GM18907 (cell line): ENCODE measurements at regions not wholly inside any gene's neighbourhood (a gene's known extent, or its start where the extent isn't known, plus 50 kb on each side); places are given as distances from the start of the nearest gene placed in this dataset.
A peak's percentile ranks its signal among the peaks of the same experiment; 100 is the strongest.

ENCODE experiments used
- ATAC-seq: cut with Tn5 transposase; IDR thresholded peaks from one replicate; pipeline ENCODE4 v1.9.1; 2021; ENCODE audit warnings: mild to moderate bottlenecking, moderate library complexity; ENCODE audit not compliant: unreplicated experiment

GRCh38 chr7:16975712-16976111 lies 93.9 kb upstream of the AGR3 start:
- peak; percentile 81 for ATAC-seq

- ATAC-seq: no peak
These were observed 96.8 kb upstream of the AGR3 start for GRCh38 chr7:16978358-16979244.

GRCh38 chr7:16980539-16980938 lies 98.8 kb upstream of the AGR3 start:
- ATAC-seq: no peak

GRCh38 chr7:16982640-16983350 lies 101.0 kb upstream of the AGR3 start:
- ATAC-seq: no peak

GRCh38 chr7:16984375-16984774 lies 102.6 kb upstream of the AGR3 start:
- no peak for ATAC-seq

GRCh38 chr7:16985621-16986020 lies 103.8 kb upstream of the AGR3 start:
- no peak for ATAC-seq

GRCh38 chr7:16986755-16987154 lies 105.0 kb upstream of the AGR3 start:
- ATAC-seq: no peak

GRCh38 chr7:16989811-16990413 lies 108.1 kb upstream of the AGR3 start:
- ATAC-seq: no peak

- no peak for ATAC-seq
These were observed 109.8 kb upstream of the AGR3 start for GRCh38 chr7:16991551-16991950.

- no peak for ATAC-seq
These were observed 111.8 kb upstream of the AGR3 start for GRCh38 chr7:16993543-16993942.

GRCh38 chr7:16998481-16999051 lies 116.8 kb upstream of the AGR3 start:
- no peak for ATAC-seq

- no peak for ATAC-seq
These were observed 117.9 kb upstream of the AGR3 start for GRCh38 chr7:16999541-17000267.

- no peak for ATAC-seq
These were observed 123.5 kb upstream of the AGR3 start for GRCh38 chr7:17005271-17005670.

- ATAC-seq: no peak
These were observed 126.1 kb upstream of the AGR3 start for GRCh38 chr7:17007841-17008240.

GRCh38 chr7:17009007-17009719 lies 127.4 kb upstream of the AGR3 start:
- ATAC-seq: no peak

GRCh38 chr7:17009933-17010332 lies 128.2 kb upstream of the AGR3 start:
- ATAC-seq: no peak

- no peak for ATAC-seq
These were observed 129.0 kb upstream of the AGR3 start for GRCh38 chr7:17010637-17011300.

GRCh38 chr7:17013204-17013603 lies 131.4 kb upstream of the AGR3 start:
- ATAC-seq: no peak

- ATAC-seq: no peak
These were observed 132.9 kb upstream of the AGR3 start for GRCh38 chr7:17014686-17015085.

GRCh38 chr7:17015598-17016031 lies 133.8 kb upstream of the AGR3 start:
- no peak for ATAC-seq
